ENCODE measurements at regions not wholly inside any gene's neighbourhood (a gene's known extent, or its start where the extent isn't known, plus 50 kb on each side); places are given as distances from the start of the nearest gene placed in this dataset.

DNA sequence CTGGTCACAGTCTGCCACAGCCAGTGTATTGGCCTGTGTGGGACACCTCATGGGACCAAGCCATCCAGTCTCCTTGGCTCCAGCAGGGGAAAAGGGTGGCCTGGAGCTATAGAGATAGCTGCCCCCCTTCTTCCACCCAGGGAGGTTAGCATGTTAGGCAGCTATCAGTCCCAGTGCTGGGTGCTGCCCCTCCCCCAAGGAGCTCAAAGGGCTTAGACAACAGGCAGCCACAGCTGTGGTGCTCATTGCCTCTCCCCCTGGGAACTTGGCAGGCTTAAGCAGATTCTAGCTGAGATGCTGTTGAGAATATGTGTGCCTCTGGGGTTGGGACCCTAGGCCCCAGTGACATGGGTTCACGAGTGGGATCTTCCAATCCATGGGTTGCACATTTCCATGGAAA lies 226.0 kb upstream of the PTGER4 start:
- Histone ChIP-seq H3K27me3 (no peaks in the 10 kb centered on the region), H3K27ac (no peak overlapping the region), H3K4me3 (no peak overlapping the region), H3K36me3 (no peaks in the 10 kb centered on the region), H3K9me3 (no peaks in the 10 kb centered on the region), H3K4me1 (no peaks in the 10 kb centered on the region)
- WGBS, 2 donors (ENCODE audit: low coverage in 1 of 2), result 85% methylated on average over 1 of the region's 1 CpG; no CpG with 5 or more reads in 1 of the 2 donors
- in situ Hi-C loops (cut with MboI; ENCODE audit: low pct_ligation_motif_present in 1 of 4, low pct_unique_long_range_greater_than_20kb in 1 of 4, low sequenced_read_pairs in 3 of 4) (no loop called here), intact Hi-C loops (cut with DNase I; ENCODE audit: low total_unique reads) (no loop called here)
- DNase-seq, result no peak
- no peak for TF ChIP-seq CTCF (IDR thresholded peaks at IDR 0.05)
- no peak for TF ChIP-seq POLR2AphosphoS5 (IDR thresholded peaks at IDR 0.05)
- no peak for TF ChIP-seq EP300 (IDR thresholded peaks at IDR 0.05; ENCODE audit: low read depth)
- no peak for TF ChIP-seq POLR2A (IDR thresholded peaks at IDR 0.05)

GRCh38 chr5:40452874-40453624 lies 226.7 kb upstream of the PTGER4 start:
- 77 to 86% methylated on average over 3 to 5 of the region's 5 CpGs for WGBS, 2 donors (ENCODE audit: low coverage in 1 of 2)
- Histone ChIP-seq H3K9me3 (no peaks in the 10 kb centered on the region), H3K4me1 (no peaks in the 10 kb centered on the region), H3K27me3 (no peaks in the 10 kb centered on the region), H3K36me3 (no peaks in the 10 kb centered on the region), H3K4me3 (no peak overlapping the region), H3K27ac (no peak overlapping the region)
- intact Hi-C loops (cut with DNase I; ENCODE audit: low total_unique reads), result no loop called here
- no peak for TF ChIP-seq EP300 (IDR thresholded peaks at IDR 0.05; ENCODE audit: low read depth)
- no peak for TF ChIP-seq CTCF (IDR thresholded peaks at IDR 0.05)
- TF ChIP-seq POLR2AphosphoS5 (IDR thresholded peaks at IDR 0.05), result no peak
- TF ChIP-seq POLR2A (IDR thresholded peaks at IDR 0.05), result no peak
- DNase-seq, result no peak
- in situ Hi-C loops (cut with MboI; ENCODE audit: low pct_ligation_motif_present in 1 of 4, low pct_unique_long_range_greater_than_20kb in 1 of 4, low sequenced_read_pairs in 3 of 4), result no loop called here

GRCh38 chr5:40447438-40447837 lies 232.3 kb upstream of the PTGER4 start:
- no peak for DNase-seq
- H3K27ac ChIP-seq, result no peak overlapping the region
- intact Hi-C loops (cut with DNase I; ENCODE audit: low total_unique reads), result no loop called here
- no peaks in the 10 kb centered on the region for H3K9me3 ChIP-seq
- no peak for TF ChIP-seq POLR2A (IDR thresholded peaks at IDR 0.05)
- TF ChIP-seq EP300 (IDR thresholded peaks at IDR 0.05; ENCODE audit: low read depth), result no peak
- no peak for TF ChIP-seq POLR2AphosphoS5 (IDR thresholded peaks at IDR 0.05)
- no peak for TF ChIP-seq CTCF (IDR thresholded peaks at IDR 0.05)
- 56 to 80% methylated on average over 1 of the region's 1 CpG for WGBS, 2 donors (ENCODE audit: low coverage in 1 of 2)
- peaks cover 0 to 11% (median 0%) of the 10 kb centered on the region in 4 donors for H3K4me1 ChIP-seq
- H3K27me3 ChIP-seq, result no peaks in the 10 kb centered on the region
- no peak overlapping the region for H3K4me3 ChIP-seq
- no peaks in the 10 kb centered on the region for H3K36me3 ChIP-seq
- in situ Hi-C loops (cut with MboI; ENCODE audit: low pct_ligation_motif_present in 1 of 4, low pct_unique_long_range_greater_than_20kb in 1 of 4, low sequenced_read_pairs in 3 of 4), result no loop called here

GRCh38 chr5:40446910-40447309 lies 232.8 kb upstream of the PTGER4 start:
- intact Hi-C loops (cut with DNase I; ENCODE audit: low total_unique reads) (no loop called here), in situ Hi-C loops (cut with MboI; ENCODE audit: low pct_ligation_motif_present in 1 of 4, low pct_unique_long_range_greater_than_20kb in 1 of 4, low sequenced_read_pairs in 3 of 4) (no loop called here)
- no peak for TF ChIP-seq EP300 (IDR thresholded peaks at IDR 0.05; ENCODE audit: low read depth)
- WGBS, 2 donors (ENCODE audit: low coverage in 1 of 2), result 20% methylated on average over 1 of the region's 1 CpG; no CpG with 5 or more reads in 1 of the 2 donors
- no peaks in the 10 kb centered on the region for H3K9me3 ChIP-seq
- H3K27me3 ChIP-seq, result no peaks in the 10 kb centered on the region
- H3K4me1 ChIP-seq, result peaks cover 0 to 11% (median 2%) of the 10 kb centered on the region in 4 donors
- H3K36me3 ChIP-seq, result no peaks in the 10 kb centered on the region
- H3K4me3 ChIP-seq, result no peak overlapping the region
- no peak for DNase-seq
- H3K27ac ChIP-seq, result no peak overlapping the region

All from transverse colon (tissue), 4 donors.